HL-60/S4 treated with retinoic acid at 250 ng/mL for 4 days and 3 days (cell line): ENCODE measurements at regions not wholly inside any gene's neighbourhood (a gene's known extent, or its start where the extent isn't known, plus 50 kb on each side); places are given as distances from the start of the nearest gene placed in this dataset.

Experiments
- in situ Hi-C: fragments of 300-500 bp; cut with MboI; formaldehyde crosslinking; loops from 2 replicates; pipeline ENCODE4 v1.7.0; 2022; ENCODE audit warnings: low sequenced_read_pairs

DNA sequence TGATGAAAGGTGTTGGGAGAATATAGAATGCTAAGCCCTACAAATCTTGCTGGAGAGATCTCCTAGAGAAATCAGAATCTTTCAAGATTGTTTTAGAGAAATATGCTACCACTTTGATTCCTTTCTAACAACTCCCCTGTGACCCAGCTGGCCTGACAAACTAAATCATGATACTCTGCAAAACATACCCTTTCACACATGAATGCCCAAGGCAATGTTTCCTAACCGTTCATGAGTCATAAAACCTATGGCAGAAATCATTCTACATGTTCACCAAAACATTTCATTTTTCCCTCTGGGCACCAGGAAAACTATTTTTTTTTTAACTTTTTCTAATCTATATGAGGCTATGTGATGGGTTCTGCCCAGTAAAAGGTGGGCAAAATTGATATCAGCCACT lies 77.8 kb upstream of the SETBP1 start:
- in situ Hi-C loops: no loop called here

DNA sequence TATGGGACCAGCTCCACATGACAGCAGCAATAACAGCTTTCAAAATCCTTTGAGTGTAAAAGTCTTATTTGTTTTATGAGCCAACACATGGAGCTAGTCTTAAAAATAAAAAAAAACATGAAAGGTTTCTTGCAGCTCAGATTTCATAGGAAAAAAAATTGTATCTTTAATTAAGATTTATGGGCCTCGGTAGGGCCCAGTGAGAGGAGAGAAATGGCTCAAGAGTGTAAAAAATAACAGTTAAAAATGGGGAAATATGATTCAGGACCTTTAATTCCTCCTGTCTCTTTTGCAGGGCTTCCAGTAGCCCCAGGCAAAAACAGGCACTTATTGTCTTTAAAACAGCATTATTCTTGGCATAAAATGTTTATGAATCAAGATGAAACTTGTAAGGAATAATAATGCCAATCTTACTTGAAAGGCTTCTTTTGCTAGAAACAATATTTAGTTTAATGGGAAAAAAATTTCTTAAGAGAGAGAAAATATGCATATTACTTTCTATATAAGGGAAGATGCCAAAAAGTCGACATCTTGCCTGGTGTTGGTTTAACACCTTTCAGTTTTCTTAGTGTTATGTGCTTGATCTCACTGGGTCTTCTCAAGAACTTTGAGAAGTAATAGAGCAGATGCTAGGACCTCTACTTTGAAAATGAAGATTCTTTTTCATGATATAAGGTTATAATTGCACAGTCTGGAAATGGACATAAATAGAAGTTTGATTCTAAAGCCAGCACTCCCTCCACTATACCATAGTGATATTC lies 71.3 kb upstream of the SETBP1 start:
- in situ Hi-C loops: no loop called here

DNA sequence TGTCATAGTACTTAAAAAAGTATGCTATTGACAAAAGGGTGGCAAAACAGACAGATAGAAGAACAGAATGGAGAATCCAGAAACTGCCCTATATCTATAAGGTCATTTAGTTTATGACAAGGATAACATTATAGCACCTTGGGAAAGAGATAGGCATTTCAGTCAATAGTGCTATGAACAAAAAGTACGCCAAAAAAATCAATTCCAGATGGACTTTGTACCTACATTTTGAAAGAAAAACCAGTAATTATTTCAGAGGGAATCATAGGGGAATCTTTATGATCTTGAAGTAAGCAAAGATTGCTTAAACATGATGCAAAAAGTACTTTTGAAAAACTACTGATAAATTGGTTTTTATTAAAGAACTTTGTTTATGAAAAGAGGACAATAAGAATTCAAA lies 59.9 kb upstream of the SETBP1 start:
- in situ Hi-C loops: no loop called here

DNA sequence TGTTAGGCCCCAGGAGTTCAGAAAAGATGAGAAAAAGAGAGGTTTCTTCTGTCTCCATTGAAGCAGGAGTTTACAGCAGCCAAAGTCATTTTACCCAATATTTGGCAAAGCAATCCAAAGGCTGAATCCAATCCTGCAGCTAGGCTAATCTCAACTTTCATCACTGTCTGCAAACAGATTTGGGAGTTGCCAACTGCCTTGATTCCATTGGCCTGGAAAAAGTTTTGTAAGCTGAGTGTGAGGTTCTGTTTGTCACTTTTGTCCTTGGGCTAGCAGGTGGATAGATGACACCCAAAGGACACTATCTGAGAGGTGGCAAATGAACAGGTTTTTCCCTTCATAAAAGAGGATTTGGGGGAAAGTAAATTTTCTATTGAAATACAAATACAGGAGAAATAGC lies 56.6 kb upstream of the SETBP1 start:
- in situ Hi-C loops: no loop called here

DNA sequence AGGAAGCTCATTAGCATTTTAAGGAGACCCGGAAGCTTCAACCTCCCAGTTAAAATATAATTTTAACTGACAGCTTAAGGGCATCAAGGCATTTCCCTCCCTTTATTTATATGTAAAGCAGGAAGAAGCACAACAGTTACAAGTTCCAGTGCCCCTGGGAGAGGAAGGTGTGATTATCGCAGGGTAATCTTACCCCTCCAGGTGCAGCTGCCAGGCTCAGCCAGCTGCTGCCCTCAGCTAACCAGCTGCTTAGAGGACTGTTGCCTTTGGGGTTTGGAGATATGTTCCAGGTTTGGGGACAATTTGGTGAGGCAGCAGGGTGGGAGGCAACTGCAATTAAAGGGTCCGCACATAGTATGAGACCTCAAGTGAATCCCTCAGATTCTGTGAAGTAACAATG lies 55.3 kb upstream of the SETBP1 start:
- in situ Hi-C loops: no loop called here

DNA sequence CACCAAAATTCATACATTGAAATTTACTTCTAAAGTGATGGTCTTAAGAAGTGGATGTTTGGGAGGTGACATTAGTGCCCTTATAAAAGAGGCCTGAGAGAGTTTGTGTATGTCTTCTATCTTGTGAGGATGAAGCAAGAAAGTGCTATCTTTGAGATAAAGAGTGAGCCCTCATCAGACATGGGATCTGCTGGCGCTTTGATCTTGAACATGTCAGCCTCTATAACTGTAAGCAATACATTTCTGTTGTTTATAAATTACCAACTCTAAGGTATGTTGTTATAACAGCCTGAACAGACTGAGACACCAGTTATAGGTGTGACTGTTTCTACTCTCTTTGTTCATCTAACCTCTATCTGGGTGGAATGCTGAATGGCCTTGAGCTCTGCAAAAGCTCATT lies 54.5 kb upstream of the SETBP1 start:
- in situ Hi-C loops: no loop called here

DNA sequence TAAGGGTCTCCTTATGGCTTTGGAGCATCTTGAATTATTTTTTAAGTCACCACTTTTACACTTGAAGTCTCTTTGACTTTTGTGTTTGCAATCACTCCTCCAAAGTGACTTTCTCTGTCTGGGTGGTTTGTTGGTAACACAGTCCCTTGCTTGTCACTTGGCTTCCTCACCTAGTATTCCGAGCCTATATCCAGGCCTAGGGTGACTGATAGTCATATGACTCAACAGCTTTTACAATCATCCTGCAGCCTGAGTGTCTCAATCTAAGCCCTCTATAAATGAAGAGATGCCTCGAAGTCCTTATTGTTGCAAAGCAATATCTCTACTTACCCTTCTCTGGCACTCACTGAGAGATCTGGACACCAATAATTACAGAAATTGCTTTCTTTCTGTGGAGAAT lies 53.9 kb upstream of the SETBP1 start:
- in situ Hi-C loops: no loop called here

DNA sequence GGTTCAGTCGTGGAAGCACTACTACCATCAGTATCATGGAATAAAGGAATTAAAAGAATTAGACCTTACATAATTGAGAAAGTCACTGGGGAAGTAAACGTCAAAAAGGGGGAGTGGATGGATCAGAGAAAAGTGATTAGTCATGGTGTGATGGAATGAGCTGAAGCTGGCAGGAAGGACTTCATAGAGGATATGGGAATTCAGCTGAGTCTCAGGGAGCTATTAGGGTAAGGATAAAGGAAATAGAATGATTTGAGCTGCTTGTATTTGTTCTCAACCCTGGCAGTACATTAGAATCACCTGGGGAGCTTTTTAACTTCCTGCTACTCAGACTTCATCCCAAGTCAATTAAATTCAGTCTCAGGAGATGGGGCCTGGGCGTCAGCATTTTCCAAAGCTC lies 53.4 kb upstream of the SETBP1 start:
- in situ Hi-C loops: no loop called here

DNA sequence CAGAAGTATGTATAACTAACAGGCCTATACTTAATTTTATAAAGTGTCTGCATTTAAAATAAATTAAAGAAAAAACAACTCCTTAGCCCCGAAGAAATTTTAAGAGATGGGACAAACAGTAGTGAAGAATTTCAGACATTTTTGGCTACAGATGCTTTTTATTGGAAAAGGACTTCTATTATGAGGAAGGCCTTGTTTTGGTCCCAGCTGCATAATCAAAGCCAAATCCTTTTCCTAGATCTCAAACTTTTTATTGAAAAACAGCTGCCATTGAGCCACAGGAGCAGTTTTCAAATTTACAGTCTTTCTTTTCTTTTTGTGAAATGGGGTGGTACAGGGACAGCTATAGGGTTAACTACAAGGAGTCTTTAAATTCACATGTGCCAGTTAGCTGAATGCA lies 51.3 kb upstream of the SETBP1 start:
- in situ Hi-C loops: no loop called here

DNA sequence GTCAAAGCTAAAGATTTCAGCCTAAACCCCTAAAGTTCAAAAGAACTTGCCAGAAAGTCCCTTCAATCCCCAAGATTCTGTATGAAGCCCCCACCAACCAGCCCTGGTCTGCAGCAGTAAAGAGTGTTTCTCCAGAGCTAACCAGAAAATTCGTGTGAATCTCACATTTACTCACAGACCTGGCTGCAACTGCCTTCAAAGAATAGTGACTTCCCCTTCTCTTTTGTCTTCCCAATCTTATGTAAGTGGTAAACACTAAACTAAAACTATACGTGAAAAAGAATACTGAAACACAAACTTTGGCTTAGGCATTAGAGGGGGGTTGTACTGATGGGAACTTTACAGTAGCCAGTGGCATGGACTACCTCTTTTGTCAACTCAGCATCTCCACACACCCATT lies 50.6 kb upstream of the SETBP1 start:
- in situ Hi-C loops: no loop called here
